NCI-H2107 (cell line): ENCODE measurements at regions not wholly inside any gene's neighbourhood (a gene's known extent, or its start where the extent isn't known, plus 50 kb on each side); places are given as distances from the start of the nearest gene placed in this dataset.
"Not testable (repeated sequence)": the region's sequence is repeated elsewhere in the genome, so short reads cannot be mapped to it uniquely, and the experiment has no call there.

ENCODE experiments used
- DNase-seq: peaks from one replicate; lab custom pipeline; 2025; lab: John Stamatoyannopoulos, UW

DNA sequence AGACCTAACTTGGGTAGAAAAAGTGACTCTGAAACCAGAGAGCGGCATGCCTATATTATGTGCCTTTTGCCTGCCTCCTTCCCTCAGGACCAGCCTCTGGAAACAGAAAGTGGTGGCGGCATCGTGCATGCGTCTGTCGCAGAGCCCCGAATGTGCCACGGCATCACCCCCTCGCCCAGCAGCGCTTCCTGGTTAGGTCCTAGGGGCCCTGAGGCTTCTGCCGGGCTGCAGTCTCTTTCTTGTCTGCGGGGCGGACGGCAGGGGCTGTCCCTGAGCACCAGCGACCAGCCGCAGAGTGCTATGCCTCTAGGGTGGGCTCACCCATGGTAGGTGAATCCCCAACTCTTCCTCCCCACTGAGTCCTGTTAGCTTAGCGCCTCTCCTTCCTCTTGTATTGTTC is 68.7 kb downstream of the VSIG4 start:
- no peak for DNase-seq

DNA sequence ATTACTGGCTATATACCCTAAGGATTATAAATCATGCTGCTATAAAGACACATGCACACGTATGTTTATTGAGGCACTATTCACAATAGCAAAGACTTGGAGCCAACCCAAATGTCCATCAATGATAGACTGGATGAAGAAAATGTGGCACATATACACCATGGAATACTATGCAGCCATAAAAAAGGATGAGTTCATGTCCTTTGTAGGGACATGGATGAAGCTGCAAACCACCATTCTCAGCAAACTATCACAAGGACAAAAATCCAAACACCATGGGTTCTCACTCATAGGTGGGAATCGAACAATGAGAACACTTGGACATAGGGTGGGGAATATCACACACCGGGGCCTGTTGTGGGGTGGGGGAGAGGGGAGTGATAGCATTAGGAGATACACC is 72.7 kb downstream of the VSIG4 start:
- DNase-seq = not testable (repeated sequence)

DNA sequence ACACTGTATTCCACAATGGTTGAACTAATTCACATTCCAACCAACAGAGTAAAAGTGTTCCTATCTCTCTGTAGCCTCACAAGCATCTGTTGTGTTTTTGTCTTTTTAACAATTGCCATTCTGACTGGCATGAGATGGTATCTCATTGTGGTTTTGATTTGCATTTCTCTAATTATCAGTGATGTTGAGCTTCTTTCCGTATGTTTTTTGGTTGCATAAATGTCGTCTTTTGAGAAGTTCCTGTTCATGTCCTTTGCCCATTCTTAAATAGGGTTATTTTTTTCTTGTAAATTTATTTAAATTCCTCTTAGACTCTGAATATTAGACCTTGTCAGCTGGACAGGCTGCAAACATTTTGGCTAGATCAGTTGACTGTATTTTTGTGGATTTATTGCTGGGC is 78.2 kb downstream of the VSIG4 start:
- DNase-seq = no peak

DNA sequence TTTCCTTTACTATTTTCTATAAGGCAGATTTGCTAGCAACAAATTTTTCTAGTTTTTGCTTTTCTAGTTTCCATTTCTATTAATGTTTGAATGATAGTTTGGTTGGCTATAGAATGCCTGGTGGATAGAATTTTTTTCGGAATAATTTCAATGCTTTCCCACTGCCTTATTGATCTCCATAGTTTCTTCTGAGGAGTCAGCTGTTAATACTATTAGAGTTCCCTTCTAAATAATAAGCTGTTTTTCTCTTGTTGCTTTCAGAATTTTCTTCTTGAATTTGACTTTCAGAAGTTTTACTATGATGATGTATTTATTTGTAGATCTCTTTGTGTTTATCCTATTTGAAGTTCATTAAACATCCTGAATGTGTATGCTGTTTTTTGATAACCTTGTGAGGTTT is 91.8 kb downstream of the VSIG4 start:
- DNase-seq = no peak

DNA sequence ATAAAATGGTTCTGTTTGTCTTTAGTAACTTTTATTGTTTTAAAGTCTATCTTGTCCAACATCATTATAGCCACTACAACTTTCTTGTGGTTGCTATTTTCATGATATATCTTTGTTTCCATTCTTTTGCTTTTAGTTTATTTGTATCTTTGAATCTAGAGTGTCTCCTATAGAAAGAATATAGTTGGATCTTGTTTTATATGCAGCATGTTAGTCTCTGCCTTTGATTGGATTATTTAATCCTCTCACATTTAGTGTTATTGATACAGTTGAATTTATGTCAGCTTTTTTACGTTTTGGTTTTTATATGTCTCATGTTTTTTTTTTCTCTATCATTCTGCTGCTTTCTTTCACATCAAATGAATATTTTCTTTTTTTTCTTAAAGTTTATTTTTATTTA is 98.1 kb downstream of the VSIG4 start:
- no peak for DNase-seq

- no peak for DNase-seq
These were observed 106.7 kb downstream of the VSIG4 start for GRCh38 chrX:65933085-65933589.

GRCh38 chrX:65932173-65933084 is 107.5 kb downstream of the VSIG4 start:
- DNase-seq = no peak

GRCh38 chrX:65928522-65928921 is 111.4 kb downstream of the VSIG4 start:
- DNase-seq = no peak

GRCh38 chrX:65927386-65927785 is 112.5 kb downstream of the VSIG4 start:
- DNase-seq = not testable (repeated sequence)

- no peak for DNase-seq
These were observed 113.5 kb downstream of the VSIG4 start for GRCh38 chrX:65926095-65927019.

DNA sequence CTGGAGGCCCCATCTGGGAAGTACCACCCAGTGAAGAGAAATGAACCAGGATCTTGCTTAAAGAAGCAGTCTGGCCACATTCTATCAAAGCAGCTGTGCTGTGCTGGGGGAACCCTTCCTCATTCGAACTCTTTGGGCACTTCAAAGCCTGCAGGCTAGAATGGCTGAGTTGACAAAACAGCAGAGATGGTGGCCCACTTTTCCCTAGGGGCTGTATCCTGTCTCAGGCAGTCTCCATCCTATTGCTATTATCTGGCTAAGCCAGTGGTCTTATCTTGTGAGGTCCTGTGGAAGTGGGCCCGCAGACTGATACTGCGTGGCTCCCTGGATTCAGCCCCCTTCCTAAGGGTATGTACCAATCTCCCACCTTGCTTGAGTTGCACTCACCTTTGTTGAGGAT is 114.3 kb downstream of the VSIG4 start:
- DNase-seq = no peak

DNA sequence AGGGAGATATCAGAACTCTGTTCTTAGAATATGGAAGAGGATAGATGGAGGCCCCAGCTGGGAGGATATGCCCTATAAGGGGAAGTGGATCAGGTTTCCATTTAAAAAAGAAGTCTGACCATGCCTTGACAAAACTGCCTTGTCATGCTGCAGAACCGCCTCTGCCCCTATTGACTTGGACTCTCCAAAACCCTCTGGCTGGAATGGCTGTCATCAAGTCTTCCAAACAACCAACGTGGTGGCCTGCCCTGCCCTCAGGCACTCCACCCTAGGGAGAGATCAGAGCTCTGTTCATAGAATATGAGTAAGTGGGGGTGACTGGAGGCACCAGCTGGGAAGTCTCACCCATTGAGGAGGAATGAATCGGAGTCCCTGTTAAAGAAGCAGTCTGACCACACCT is 114.9 kb downstream of the VSIG4 start:
- no peak for DNase-seq

DNA sequence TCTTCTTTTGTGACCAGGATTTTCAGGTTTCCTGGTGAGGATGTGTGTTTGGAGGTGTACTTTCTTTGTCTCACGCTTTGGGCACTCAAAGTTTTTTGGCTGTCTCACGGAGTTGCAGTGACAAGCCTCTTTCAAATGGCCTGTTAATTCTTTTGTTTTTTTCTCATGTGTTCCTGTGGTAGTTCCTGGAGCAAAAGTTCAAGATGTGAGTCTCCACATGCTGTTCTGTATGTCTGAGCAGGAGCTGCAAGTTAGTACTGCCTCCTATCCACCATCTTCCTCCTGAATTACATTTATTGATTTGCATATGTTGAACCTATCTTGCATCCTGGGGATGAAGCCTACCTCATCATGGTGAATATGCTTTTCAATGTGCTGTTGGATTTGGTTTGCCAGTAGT is 118.5 kb downstream of the VSIG4 start:
- no peak for DNase-seq

DNA sequence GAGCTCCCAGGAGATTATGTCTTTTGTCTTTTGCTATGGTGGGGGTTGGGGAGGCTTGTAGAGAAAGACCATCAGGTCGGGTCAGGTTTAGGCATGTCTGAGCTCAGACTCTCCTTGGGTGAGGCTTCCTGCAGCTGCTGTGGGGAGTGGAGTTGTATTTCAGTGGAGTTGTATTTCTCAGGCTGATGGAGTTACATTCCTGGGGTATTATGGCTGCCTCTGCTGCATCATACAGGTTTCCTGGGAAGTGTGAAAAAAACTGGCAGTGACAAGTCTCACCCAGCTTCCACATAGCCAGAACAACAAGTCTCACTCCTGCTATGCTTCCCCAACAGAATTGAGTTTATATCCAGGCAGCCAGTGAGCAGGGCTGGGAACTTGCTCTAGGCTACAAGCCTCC is 119.3 kb downstream of the VSIG4 start:
- DNase-seq = peak; percentile 54

- no peak for DNase-seq
These were observed 129.0 kb downstream of the VSIG4 start for GRCh38 chrX:65910899-65911298.

DNA sequence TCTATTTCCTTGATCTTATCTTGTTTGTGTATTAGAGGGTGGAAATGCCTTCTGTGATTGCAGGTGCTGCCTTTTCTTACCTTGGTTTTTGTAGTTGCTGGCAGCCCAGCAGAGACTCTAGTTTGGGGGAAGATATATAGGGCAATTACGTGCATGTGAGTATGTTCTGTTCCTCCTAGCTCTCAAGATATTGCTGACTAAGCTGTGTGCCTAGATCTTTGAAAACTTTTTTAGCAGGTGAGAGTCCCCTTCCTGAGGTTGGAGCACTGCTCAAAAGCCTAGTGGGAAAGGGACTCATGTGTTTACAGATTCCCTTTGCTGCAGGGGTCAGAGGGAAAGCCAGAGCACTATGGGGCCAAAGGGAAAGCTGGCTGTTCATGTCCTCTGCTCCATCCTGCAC is 136.1 kb downstream of the VSIG4 start:
- no peak for DNase-seq

GRCh38 chrX:65902011-65902410 is 137.9 kb downstream of the VSIG4 start:
- DNase-seq = no peak

- no peak for DNase-seq
These were observed 138.7 kb downstream of the VSIG4 start for GRCh38 chrX:65900850-65901844.

DNA sequence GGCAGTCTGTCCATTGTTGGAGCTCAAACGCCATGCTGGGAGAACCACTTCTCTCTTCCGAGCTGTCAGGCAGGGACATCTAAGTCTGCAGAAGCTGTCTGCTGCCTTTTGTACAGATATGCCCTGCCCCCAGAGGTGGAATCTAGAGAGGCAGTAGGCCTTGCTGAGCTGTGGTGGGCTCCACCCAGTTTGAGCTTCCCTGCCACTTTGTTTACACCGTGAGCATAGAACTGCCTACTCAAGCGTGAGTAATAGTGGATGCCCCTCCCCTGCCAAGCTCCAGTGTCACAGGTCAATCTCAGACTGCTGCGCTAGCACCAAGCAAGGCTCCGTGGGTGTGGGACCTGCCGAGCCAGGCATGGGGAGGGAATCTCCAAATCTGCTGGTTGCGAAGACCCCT is 145.7 kb downstream of the VSIG4 start:
- DNase-seq = no peak

DNA sequence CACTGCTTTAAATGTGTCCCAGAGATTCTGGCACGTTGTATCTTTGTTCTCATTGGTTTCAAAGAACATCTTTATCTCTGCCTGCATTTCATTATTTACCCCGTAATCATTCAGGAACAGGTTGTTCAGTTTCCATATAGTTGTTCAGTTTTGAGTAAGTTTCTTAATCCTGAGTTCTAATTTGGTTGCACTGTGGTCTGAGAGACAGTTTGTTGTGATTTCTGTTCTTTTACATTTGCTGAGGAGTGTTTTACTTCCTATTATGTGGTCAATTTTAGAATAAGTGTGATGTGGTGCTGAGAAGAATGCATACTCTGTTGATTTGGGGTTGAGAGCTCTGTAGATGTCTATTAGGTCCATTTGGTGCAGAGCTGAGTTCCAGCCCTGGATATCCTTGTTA is 148.1 kb downstream of the VSIG4 start:
- DNase-seq = not testable (repeated sequence)

DNA sequence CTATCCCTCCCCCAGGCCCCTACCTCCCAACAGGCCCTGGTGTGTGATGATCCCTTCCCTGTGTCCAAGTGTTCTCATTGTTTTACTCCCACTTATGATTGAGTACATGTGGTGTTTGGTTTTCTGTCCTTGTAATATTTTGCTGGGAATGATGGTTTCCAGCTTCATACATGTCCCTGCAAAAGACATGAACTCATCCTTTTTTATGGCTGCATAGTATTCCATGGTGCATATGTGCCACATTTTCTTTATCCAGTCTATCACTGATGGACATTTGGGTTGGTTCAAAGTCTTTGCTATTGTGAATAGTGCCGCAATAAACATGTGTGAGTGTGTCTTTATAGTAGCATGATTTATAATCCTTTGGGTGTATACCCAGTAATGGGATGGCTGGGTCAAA is 151.7 kb downstream of the VSIG4 start:
- DNase-seq = not testable (repeated sequence)
